OCI-LY7 (cell line): ENCODE measurements at regions not wholly inside any gene's neighbourhood (a gene's known extent, or its start where the extent isn't known, plus 50 kb on each side); places are given as distances from the start of the nearest gene placed in this dataset.

ENCODE experiments used
- BruUV-seq: library from RNA; stranded (reverse); fragments of 400-500 nt; replicated peaks from 2 replicates; lab custom pipeline; 2021; lab: Mats Ljungman, UMichigan
- CTCF ChIA-PET: fragments of 300-600 bp; sonication (Branson Sonifier 250); formaldehyde crosslinking; loops from one replicate; lab custom pipeline; 2022; ENCODE audit warnings: antibody characterized with exemption; ENCODE audit not compliant: unreplicated experiment; lab: Charles Lee
- POLR2A ChIA-PET: fragments of 300-600 bp; sonication (Branson Sonifier 250); formaldehyde crosslinking; loops from one replicate; lab custom pipeline; 2022; ENCODE audit warnings: antibody characterized with exemption; lab: Charles Lee
- DNase-seq: peaks from one replicate; pipeline ENCODE4 v3.0.0-alpha.2; 2015; ENCODE audit warnings: low spot score
- H2AFZ ChIP-seq: fragments of 200-600 bp; sonication (generic), shearing (Covaris generic); 2 replicates; pipeline ENCODE4 v1.6.1; 2014; ENCODE audit warnings: mild to moderate bottlenecking, antibody characterized with exemption, low read length, moderate library complexity
- H3K27ac ChIP-seq: fragments of 200-600 bp; sonication (generic); 2 replicates; pipeline ENCODE4 v1.5.1; 2014; ENCODE audit warnings: mixed run types, low read depth, mild to moderate bottlenecking, moderate library complexity, low read length, inconsistent platforms; ENCODE audit not compliant: poor library complexity, severe bottlenecking
- H3K36me3 ChIP-seq: fragments of 200-600 bp; sonication (generic); 2 replicates; pipeline ENCODE4 v1.6.1; 2014; ENCODE audit warnings: mild to moderate bottlenecking, antibody characterized with exemption, low read length, moderate library complexity, mixed read lengths; ENCODE audit not compliant: insufficient read depth
- H3K4me1 ChIP-seq: fragments of 200-600 bp; sonication (generic); 2 replicates; pipeline ENCODE4 v1.5.1; 2014; ENCODE audit warnings: mild to moderate bottlenecking, low read length; ENCODE audit not compliant: insufficient read depth, poor library complexity, severe bottlenecking
- H3K4me2 ChIP-seq: fragments of 200-600 bp; sonication (generic); 2 replicates; pipeline ENCODE4 v1.6.1; 2014; ENCODE audit warnings: mild to moderate bottlenecking, low read length
- H3K4me3 ChIP-seq: fragments of 200-600 bp; sonication (generic); 2 replicates; pipeline ENCODE4 v1.5.1; 2014; ENCODE audit warnings: mild to moderate bottlenecking, low read depth, low read length; ENCODE audit not compliant: poor library complexity, severe bottlenecking
- H3K79me2 ChIP-seq: fragments of 200-600 bp; sonication (generic); 2 replicates; pipeline ENCODE4 v1.6.1; 2016; ENCODE audit warnings: low read depth, mild to moderate bottlenecking, low read length, moderate library complexity, mixed read lengths; ENCODE audit not compliant: insufficient read depth
- H3K9me2 ChIP-seq: fragments of 200-600 bp; sonication (generic); 2 replicates; pipeline ENCODE4 v1.6.1; 2016; ENCODE audit warnings: mild to moderate bottlenecking, low read length, mixed read lengths; ENCODE audit not compliant: insufficient read depth
- H3K9me3 ChIP-seq: fragments of 200-600 bp; sonication (generic); 2 replicates; pipeline ENCODE4 v1.6.1; 2014; ENCODE audit warnings: mild to moderate bottlenecking, mixed run types, low read length, mixed read lengths
- H4K20me1 ChIP-seq: fragments of 200-600 bp; sonication (generic); 2 replicates; pipeline ENCODE4 v1.6.1; 2014; ENCODE audit warnings: mild to moderate bottlenecking, antibody characterized with exemption, low read length, moderate library complexity, mixed read lengths; ENCODE audit not compliant: insufficient read depth
- CTCF ChIP-seq: fragments of 200-600 bp; sonication (generic); conservative IDR thresholded peaks from 2 replicates; pipeline ENCODE4 v1.5.1; 2014; ENCODE audit warnings: mild to moderate bottlenecking, antibody characterized with exemption, low read length, moderate library complexity, mixed read lengths
- EZH2phosphoT487 ChIP-seq: fragments of 200-600 bp; sonication (generic); IDR thresholded peaks from 2 replicates; pipeline ENCODE4 v1.6.1; 2018; ENCODE audit warnings: low read depth, borderline replicate concordance, mild to moderate bottlenecking, mixed run types, antibody characterized with exemption, low read length, moderate library complexity, mixed read lengths
- intact Hi-C: fragments of 100-400 bp; cut with micrococcal nuclease; formaldehyde crosslinking; loops from one replicate; pipeline ENCODE4 v1.10.0; 2022; ENCODE audit not compliant: unreplicated experiment

GRCh38 chr6:10141746-10142443 lies 273.0 kb downstream of the TFAP2A start:
- Histone ChIP-seq H3K4me2 (no peak overlapping the region), H3K27ac (no peak overlapping the region), H3K4me1 (no peaks in the 10 kb centered on the region), H2AFZ (no peak overlapping the region), H4K20me1 (no peaks in the 10 kb centered on the region), H3K79me2 (no peaks in the 10 kb centered on the region), H3K9me3 (no peaks in the 10 kb centered on the region), H3K36me3 (no peaks in the 10 kb centered on the region), H3K9me2 (no peaks in the 10 kb centered on the region), H3K4me3 (no peak overlapping the region)
- no TSS peak for BruUV-seq
- ChIA-PET CTCF (no interaction called here), POLR2A (no interaction called here)
- intact Hi-C loops, result no loop called here
- DNase-seq, result no peak
- TF ChIP-seq CTCF, result no peak
- no peak for TF ChIP-seq EZH2phosphoT487

GRCh38 chr6:10140824-10141223 lies 274.1 kb downstream of the TFAP2A start:
- no peak for DNase-seq
- no peak overlapping the region for H3K4me3 ChIP-seq
- no peak overlapping the region for H3K27ac ChIP-seq
- no peaks in the 10 kb centered on the region for H3K9me2 ChIP-seq
- TF ChIP-seq EZH2phosphoT487 (no peak), CTCF (no peak)
- intact Hi-C loops, result no loop called here
- no TSS peak for BruUV-seq
- no peaks in the 10 kb centered on the region for H4K20me1 ChIP-seq
- H3K36me3 ChIP-seq, result no peaks in the 10 kb centered on the region
- H2AFZ ChIP-seq, result no peak overlapping the region
- no peaks in the 10 kb centered on the region for H3K9me3 ChIP-seq
- no peaks in the 10 kb centered on the region for H3K79me2 ChIP-seq
- ChIA-PET POLR2A (interaction anchor here (0.7 kb wide), 1 partner anchor 150 kb away, joined by 3 read pairs; no protein-coding TSS in a partner anchor), CTCF (no interaction called here)
- no peak overlapping the region for H3K4me2 ChIP-seq
- H3K4me1 ChIP-seq, result no peaks in the 10 kb centered on the region

- no TSS peak for BruUV-seq
- Histone ChIP-seq H4K20me1 (no peaks in the 10 kb centered on the region), H3K4me3 (no peak overlapping the region), H2AFZ (no peak overlapping the region), H3K4me1 (no peaks in the 10 kb centered on the region), H3K9me3 (no peaks in the 10 kb centered on the region), H3K36me3 (no peaks in the 10 kb centered on the region), H3K79me2 (no peaks in the 10 kb centered on the region), H3K27ac (no peak overlapping the region), H3K9me2 (no peaks in the 10 kb centered on the region), H3K4me2 (no peak overlapping the region)
- DNase-seq, result no peak
- no peak for TF ChIP-seq CTCF
- no peak for TF ChIP-seq EZH2phosphoT487
- ChIA-PET CTCF (no interaction called here), POLR2A (no interaction called here)
- intact Hi-C loops, result no loop called here
These were observed 274.7 kb downstream of the TFAP2A start for GRCh38 chr6:10140136-10140535.
